Esophagus squamous epithelium (tissue), 5 donors: ENCODE measurements at regions not wholly inside any gene's neighbourhood (a gene's known extent, or its start where the extent isn't known, plus 50 kb on each side); places are given as distances from the start of the nearest gene placed in this dataset.

Experiments
- DNase-seq: peaks from one replicate; lab custom pipeline; 2025; lab: John Stamatoyannopoulos, UW
- H3K27ac ChIP-seq, 4 donors: fragments of 200-600 bp; sonication (generic); one replicate each; pipeline ENCODE4 v1.5.1; 2016 to 2019; ENCODE audit warnings: mild to moderate bottlenecking in 1 of 4
- H3K27me3 ChIP-seq, 4 donors: fragments of 200-600 bp; sonication (generic); 1 replicate in 3 of 4; 2 replicates in 1 of 4; pipeline versions ENCODE4 v1.5.1 to v1.6.0; 2017 to 2021; ENCODE audit warnings: antibody characterized with exemption in 1 of 4
- H3K36me3 ChIP-seq, 3 donors: fragments of 200-600 bp; sonication (generic); one replicate each; pipeline ENCODE4 v1.5.1; 2016 to 2019
- H3K4me1 ChIP-seq, 3 donors: fragments of 200-600 bp; sonication (generic); one replicate each; pipeline ENCODE4 v1.5.1; 2017 to 2019
- H3K4me3 ChIP-seq, 4 donors: fragments of 200-600 bp; sonication (generic); 1 replicate in 3 of 4; 2 replicates in 1 of 4; pipeline ENCODE4 v1.5.1; 2016 to 2019; ENCODE audit warnings: mild to moderate bottlenecking in 2 of 4, moderate library complexity in 1 of 4
- H3K9me3 ChIP-seq, 3 donors: fragments of 200-600 bp; sonication (generic); one replicate each; pipeline ENCODE4 v1.5.1; 2016 to 2019
- CTCF ChIP-seq, 6 experiments: fragments of 450-650 bp in 4 of 6; fragments of 200-600 bp in 2 of 6; sonication (generic) in 2 of 6; IDR thresholded peaks; one replicate each; pipeline ENCODE4 v1.5.1; 2016 to 2019; ENCODE audit warnings: antibody characterized with exemption in 6 of 6, mild to moderate bottlenecking in 4 of 6, moderate library complexity in 4 of 6
- POLR2A ChIP-seq, 4 donors: fragments of 450-650 bp; IDR thresholded peaks; one replicate each; pipeline ENCODE4 v1.6.1; 2017; ENCODE audit warnings: antibody characterized with exemption in 4 of 4, mild to moderate bottlenecking in 4 of 4, moderate library complexity in 3 of 4
- WGBS, 2 donors: methylation state at CpG; one replicate each; pipeline ENCODE4 v1.1.5; 2018; 5-methylcytosine and 5-hydroxymethylcytosine counted together
- intact Hi-C: fragments of 100-400 bp; cut with DNase I; formaldehyde crosslinking; loops from one replicate; pipeline ENCODE4 v1.15.0; 2022
- donor health status: DM: yes; HTN: yes; CAD: no.

- TF ChIP-seq CTCF (IDR thresholded peaks at IDR 0.05) (no peak), POLR2A (IDR thresholded peaks at IDR 0.05) (no peak)
- intact Hi-C loops = no loop called here
- 56 to 79% methylated on average over 1 of the region's 1 CpG for WGBS, 2 donors
Observed at GRCh38 chr11:109847621-109848020, 245.6 kb upstream of the ZC3H12C start.

GRCh38 chr11:109849051-109849450 is 244.1 kb upstream of the ZC3H12C start:
- Histone ChIP-seq H3K36me3 (no peaks in the 10 kb centered on the region), H3K4me1 (no peaks in the 10 kb centered on the region), H3K9me3 (no peaks in the 10 kb centered on the region), H3K4me3 (no peak overlapping the region), H3K27me3 (no peaks in the 10 kb centered on the region), H3K27ac (no peak overlapping the region)
- TF ChIP-seq POLR2A (IDR thresholded peaks at IDR 0.05) = no peak
- no peak for TF ChIP-seq CTCF (IDR thresholded peaks at IDR 0.05)
- DNase-seq = no peak
- WGBS, 2 donors = 81 to 87% methylated on average over 3 of the region's 3 CpGs
- intact Hi-C loops = no loop called here

More at GRCh38 chr11:109847621-109848020, 245.6 kb upstream of the ZC3H12C start:
- Histone ChIP-seq H3K9me3 (no peaks in the 10 kb centered on the region), H3K27me3 (no peaks in the 10 kb centered on the region), H3K36me3 (no peaks in the 10 kb centered on the region), H3K4me3 (no peak overlapping the region), H3K4me1 (no peaks in the 10 kb centered on the region), H3K27ac (no peak overlapping the region)
- no peak for DNase-seq

GRCh38 chr11:109849946-109850345 is 243.2 kb upstream of the ZC3H12C start:
- no peaks in the 10 kb centered on the region for H3K4me1 ChIP-seq
- intact Hi-C loops = no loop called here
- H3K36me3 ChIP-seq = no peaks in the 10 kb centered on the region
- H3K27ac ChIP-seq = no peak overlapping the region
- H3K27me3 ChIP-seq = no peaks in the 10 kb centered on the region
- WGBS, 2 donors = 72 to 81% methylated on average over 4 to 5 of the region's 5 CpGs
- no peak for DNase-seq
- no peak overlapping the region for H3K4me3 ChIP-seq
- no peak for TF ChIP-seq CTCF (IDR thresholded peaks at IDR 0.05)
- TF ChIP-seq POLR2A (IDR thresholded peaks at IDR 0.05) = no peak
- H3K9me3 ChIP-seq = no peaks in the 10 kb centered on the region

- H3K27me3 ChIP-seq = no peaks in the 10 kb centered on the region
- H3K36me3 ChIP-seq = no peaks in the 10 kb centered on the region
- TF ChIP-seq POLR2A (IDR thresholded peaks at IDR 0.05) (no peak), CTCF (IDR thresholded peaks at IDR 0.05) (no peak)
- no peak overlapping the region for H3K27ac ChIP-seq
- intact Hi-C loops = no loop called here
- H3K4me1 ChIP-seq = no peaks in the 10 kb centered on the region
- no peaks in the 10 kb centered on the region for H3K9me3 ChIP-seq
- DNase-seq = no peak
- no peak overlapping the region for H3K4me3 ChIP-seq
- WGBS, 2 donors = 13 to 25% methylated on average over 1 of the region's 1 CpG
Observed at GRCh38 chr11:109851780-109852390, 241.3 kb upstream of the ZC3H12C start.

- no peak overlapping the region for H3K27ac ChIP-seq
- intact Hi-C loops = no loop called here
- no peak for DNase-seq
- no peak for TF ChIP-seq POLR2A (IDR thresholded peaks at IDR 0.05)
- TF ChIP-seq CTCF (IDR thresholded peaks at IDR 0.05) = peak in 4 of 6 experiments; percentile 20 to 71 (median 38)
- no peaks in the 10 kb centered on the region for H3K27me3 ChIP-seq
- no peaks in the 10 kb centered on the region for H3K9me3 ChIP-seq
- H3K36me3 ChIP-seq = no peaks in the 10 kb centered on the region
- no peak overlapping the region for H3K4me3 ChIP-seq
- no peaks in the 10 kb centered on the region for H3K4me1 ChIP-seq
- 60 to 64% methylated on average over 5 of the region's 5 CpGs for WGBS, 2 donors
Observed at GRCh38 chr11:109853156-109853776, 239.9 kb upstream of the ZC3H12C start.
